ENCODE measurements at regions not wholly inside any gene's neighbourhood (a gene's known extent, or its start where the extent isn't known, plus 50 kb on each side); places are given as distances from the start of the nearest gene placed in this dataset.

- ATAC-seq (ENCODE audit: low read depth) = no peak
- in situ Hi-C loops (cut with MboI; ENCODE audit: low sequenced_read_pairs) = no loop called here
Observed at GRCh38 chr16:50887500-50888298, 145.8 kb downstream of the CYLD start.

More at GRCh38 chr16:50887500-50888298, 145.8 kb downstream of the CYLD start:
- H3K4me1 ChIP-seq (ENCODE audit: control insufficient read depth, insufficient read depth, low read length) = no peaks in the 10 kb centered on the region
- H3K9me1 ChIP-seq (ENCODE audit: insufficient read depth, low read length) = no peaks in the 10 kb centered on the region
- H3K79me1 ChIP-seq (ENCODE audit: low read depth in 1 of 2, low read length in 2 of 2) = no peaks in the 10 kb centered on the region
- H2BK20ac ChIP-seq (ENCODE audit: low read depth, low read length) = no peak overlapping the region
- no peak overlapping the region for H3K14ac ChIP-seq (replicated peaks; ENCODE audit: low read depth, low read length)
- no peak overlapping the region for H3K4ac ChIP-seq (ENCODE audit: low read depth, low read length)
- H2AK9ac ChIP-seq (replicated peaks; ENCODE audit: low read depth, low read length, poor library complexity) = no peak overlapping the region
- no peak overlapping the region for H2BK15ac ChIP-seq (ENCODE audit: low read depth, low read length)
- no peak for DNase-seq
- H4K91ac ChIP-seq (ENCODE audit: insufficient read depth, low read depth, low read length) = no peak overlapping the region
- H3K23ac ChIP-seq (ENCODE audit: low read depth, low read length) = no peak overlapping the region
- H3K4me2 ChIP-seq (ENCODE audit: low read depth, low read length) = no peak overlapping the region
- H2BK5ac ChIP-seq (ENCODE audit: low read depth, low read length, poor library complexity, severe bottlenecking) = no peak overlapping the region
- H2AFZ ChIP-seq (replicated peaks; ENCODE audit: low read length, poor library complexity) = no peak overlapping the region
- no peak overlapping the region for H3K4me3 ChIP-seq (ENCODE audit: insufficient read depth, low read depth, low read length)
- H3K9me3 ChIP-seq (ENCODE audit: control insufficient read depth, insufficient read depth, low read length) = no peaks in the 10 kb centered on the region; the same call in 1 of the 2 replicates
- no peak overlapping the region for H3K27ac ChIP-seq (ENCODE audit: insufficient read depth, low read length)
- H3K9ac ChIP-seq (ENCODE audit: low read depth, low read length) = no peak overlapping the region
- 67% methylated on average over 3 of the region's 11 CpGs; no CpG with 5 or more reads in 1 of the 2 experiments for WGBS, 2 experiments (ENCODE audit: extremely low coverage in 2 of 2, insufficient read length in 1 of 2)
- no peaks in the 10 kb centered on the region for H3K36me3 ChIP-seq (ENCODE audit: control insufficient read depth, insufficient read depth, low read length)
- H4K5ac ChIP-seq (ENCODE audit: low read depth, low read length) = no peak overlapping the region
- no peaks in the 10 kb centered on the region for H4K20me1 ChIP-seq (ENCODE audit: insufficient read depth, low read length)
- H2AK5ac ChIP-seq (ENCODE audit: low read depth, low read length) = no peak overlapping the region
- no peak overlapping the region for H2BK120ac ChIP-seq (ENCODE audit: low read depth, low read length)
- no peak overlapping the region for H3K56ac ChIP-seq (ENCODE audit: extremely low read depth, insufficient read depth, low read length)
- ChIA-PET CTCF (no interaction called here), POLR2A (ENCODE audit: unreplicated experiment) (no interaction called here)
- H3K27me3 ChIP-seq (ENCODE audit: control insufficient read depth, insufficient read depth, low read length) = no peaks in the 10 kb centered on the region
- no peak overlapping the region for H3K18ac ChIP-seq (ENCODE audit: low read depth, low read length)
- BruUV-seq (replicated peaks) = no TSS peak
- H4K8ac ChIP-seq (ENCODE audit: low read depth in 2 of 2, low read length in 2 of 2) = no peak overlapping the region
- TF ChIP-seq MXI1 (IDR thresholded peaks at IDR 0.05; ENCODE audit: borderline replicate concordance, low read depth, low read length) (no peak), FOS (IDR thresholded peaks at IDR 0.05; ENCODE audit: low read depth, low read length) (no peak), MAFK (IDR thresholded peaks at IDR 0.05; ENCODE audit: low read depth, low read length) (no peak), SMC3 (IDR thresholded peaks at IDR 0.05; ENCODE audit: low read depth, low read length) (no peak), CEBPB (IDR thresholded peaks at IDR 0.05; ENCODE audit: low read depth, low read length) (no peak), USF2 (IDR thresholded peaks at IDR 0.05; ENCODE audit: low read depth, low read length) (no peak), NFE2L2 (IDR thresholded peaks at IDR 0.05; ENCODE audit: low read depth, low read length) (no peak), MAZ (IDR thresholded peaks at IDR 0.05; ENCODE audit: borderline replicate concordance, low read depth, low read length) (no peak), RAD21 (IDR thresholded peaks at IDR 0.05; ENCODE audit: low read length) (no peak)
- dilution Hi-C loops (cut with HindIII; ENCODE audit: low sequenced_read_pairs, unreplicated experiment) (no loop called here), intact Hi-C loops (cut with micrococcal nuclease) (no loop called here)

All from IMR-90 (cell line).